ENCODE measurements at regions not wholly inside any gene's neighbourhood (a gene's known extent, or its start where the extent isn't known, plus 50 kb on each side); places are given as distances from the start of the nearest gene placed in this dataset.

DNA sequence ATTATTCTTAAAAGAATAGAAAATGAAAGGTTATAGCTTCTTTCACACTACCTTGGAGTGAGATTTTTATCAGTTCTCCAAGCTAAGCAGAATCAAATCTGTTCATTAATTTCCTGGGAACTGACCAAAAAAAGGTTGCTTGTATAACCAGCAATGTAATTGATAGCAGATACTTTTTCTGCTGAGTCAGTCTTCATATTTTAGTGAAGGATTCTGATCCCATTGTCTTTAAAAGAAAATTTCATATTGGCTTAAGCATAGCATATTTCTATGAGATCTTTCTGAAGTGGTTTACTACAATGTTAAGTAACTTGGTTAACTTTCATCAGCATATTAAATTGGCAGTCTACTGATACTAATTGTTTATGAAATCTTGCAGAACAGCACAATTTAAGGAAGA, 338.0 kb downstream of the TMX3 start:
- no peak overlapping the region for H3K27ac ChIP-seq
- no peaks in the 10 kb centered on the region for H3K4me1 ChIP-seq
- no peaks in the 10 kb centered on the region for H3K36me3 ChIP-seq
- no peaks in the 10 kb centered on the region for H3K9me3 ChIP-seq
- no peak overlapping the region for H3K4me3 ChIP-seq
- intact Hi-C loops (cut with DNase I): no loop called here
- no peak for ATAC-seq
- no peak for DNase-seq
- no peaks in the 10 kb centered on the region for H3K27me3 ChIP-seq
- TF ChIP-seq, protein P1, sequence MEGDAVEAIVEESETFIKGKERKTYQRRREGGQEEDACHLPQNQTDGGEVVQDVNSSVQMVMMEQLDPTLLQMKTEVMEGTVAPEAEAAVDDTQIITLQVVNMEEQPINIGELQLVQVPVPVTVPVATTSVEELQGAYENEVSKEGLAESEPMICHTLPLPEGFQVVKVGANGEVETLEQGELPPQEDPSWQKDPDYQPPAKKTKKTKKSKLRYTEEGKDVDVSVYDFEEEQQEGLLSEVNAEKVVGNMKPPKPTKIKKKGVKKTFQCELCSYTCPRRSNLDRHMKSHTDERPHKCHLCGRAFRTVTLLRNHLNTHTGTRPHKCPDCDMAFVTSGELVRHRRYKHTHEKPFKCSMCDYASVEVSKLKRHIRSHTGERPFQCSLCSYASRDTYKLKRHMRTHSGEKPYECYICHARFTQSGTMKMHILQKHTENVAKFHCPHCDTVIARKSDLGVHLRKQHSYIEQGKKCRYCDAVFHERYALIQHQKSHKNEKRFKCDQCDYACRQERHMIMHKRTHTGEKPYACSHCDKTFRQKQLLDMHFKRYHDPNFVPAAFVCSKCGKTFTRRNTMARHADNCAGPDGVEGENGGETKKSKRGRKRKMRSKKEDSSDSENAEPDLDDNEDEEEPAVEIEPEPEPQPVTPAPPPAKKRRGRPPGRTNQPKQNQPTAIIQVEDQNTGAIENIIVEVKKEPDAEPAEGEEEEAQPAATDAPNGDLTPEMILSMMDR (IDR thresholded peaks at IDR 0.05): no peak

GRCh38 chr18:68362907-68363306, 352.0 kb downstream of the TMX3 start:
- H3K9me3 ChIP-seq: peaks cover 0 to 15% of the 10 kb centered on the region in 2 donors
- ATAC-seq (no peak), DNase-seq (peak in 1 of 4 donors; percentile 60)
- TF ChIP-seq, protein P1 (IDR thresholded peaks at IDR 0.05): no peak
- intact Hi-C loops (cut with DNase I): no loop called here
- H3K27ac ChIP-seq: no peak overlapping the region
- H3K4me3 ChIP-seq: no peak overlapping the region
- H3K36me3 ChIP-seq: no peaks in the 10 kb centered on the region
- H3K27me3 ChIP-seq: no peaks in the 10 kb centered on the region
- H3K4me1 ChIP-seq: no peaks in the 10 kb centered on the region

DNA sequence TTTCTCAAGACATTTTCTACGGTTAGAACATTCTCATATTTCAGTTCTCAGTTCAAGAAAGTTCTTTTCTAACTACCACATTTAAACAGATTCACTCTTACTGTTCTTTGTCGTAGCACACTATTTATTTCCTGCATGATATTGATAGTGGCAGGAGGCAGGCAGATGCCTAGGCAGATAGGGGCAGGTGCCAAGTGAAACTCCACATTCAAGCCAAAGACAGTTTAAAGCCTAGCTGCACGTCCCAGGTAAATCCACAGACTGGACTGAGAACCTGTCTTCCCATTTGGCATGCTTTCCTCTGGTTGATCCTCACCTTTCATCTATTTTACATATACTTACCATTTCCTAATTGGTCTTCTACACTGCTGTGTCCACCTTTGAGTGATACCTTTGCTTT, 359.3 kb downstream of the TMX3 start:
- DNase-seq: no peak
- Histone ChIP-seq H3K4me3 (no peak overlapping the region), H3K9me3 (peaks cover 0 to 43% of the 10 kb centered on the region in 2 donors), H3K4me1 (no peaks in the 10 kb centered on the region), H3K27me3 (no peaks in the 10 kb centered on the region), H3K36me3 (no peaks in the 10 kb centered on the region), H3K27ac (no peak overlapping the region)
- no peak for ATAC-seq
- intact Hi-C loops (cut with DNase I): no loop called here
- TF ChIP-seq, protein P1 (IDR thresholded peaks at IDR 0.05): no peak

- no peak overlapping the region for H3K4me3 ChIP-seq
- H3K9me3 ChIP-seq: peaks cover 0 to 41% of the 10 kb centered on the region in 2 donors
- H3K27me3 ChIP-seq: no peaks in the 10 kb centered on the region
- ATAC-seq (no peak), DNase-seq (no peak)
- no peaks in the 10 kb centered on the region for H3K4me1 ChIP-seq
- no peak overlapping the region for H3K27ac ChIP-seq
- TF ChIP-seq, protein P1 (IDR thresholded peaks at IDR 0.05): no peak
- intact Hi-C loops (cut with DNase I): no loop called here
- no peaks in the 10 kb centered on the region for H3K36me3 ChIP-seq
Measured at GRCh38 chr18:68354176-68354575, 360.7 kb downstream of the TMX3 start.

DNA sequence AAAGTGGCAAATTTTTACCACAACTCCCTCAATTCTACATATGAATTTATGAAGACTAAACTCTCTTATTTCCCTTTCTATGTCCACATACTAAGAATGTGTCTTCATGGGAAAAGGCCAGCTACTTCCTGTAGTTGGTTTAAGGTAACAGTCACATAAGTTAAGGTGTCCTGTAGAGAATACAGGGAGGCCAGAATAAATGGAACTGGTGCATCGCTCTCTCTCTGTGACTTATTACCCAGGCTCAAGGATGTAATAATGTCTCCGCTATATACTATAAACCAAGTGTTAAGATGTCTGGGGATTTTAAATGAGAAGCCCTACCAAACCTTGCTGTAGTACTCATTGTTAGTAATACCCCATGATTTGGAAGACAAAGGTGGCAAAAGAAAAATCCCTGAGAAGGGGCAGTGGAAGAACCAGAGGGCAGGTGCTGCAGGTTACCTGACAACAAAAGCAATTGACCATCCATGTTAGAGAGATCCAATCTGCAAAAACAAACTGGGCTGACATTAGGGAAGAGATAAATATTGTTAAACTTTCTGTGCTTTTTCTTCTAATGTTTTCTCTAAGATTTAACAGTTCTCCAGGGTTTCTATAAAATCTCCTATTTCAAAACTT, 372.8 kb downstream of the TMX3 start:
- intact Hi-C loops (cut with DNase I): no loop called here
- DNase-seq: no peak
- Histone ChIP-seq H3K4me1 (no peaks in the 10 kb centered on the region), H3K27ac (no peak overlapping the region), H3K9me3 (no peaks in the 10 kb centered on the region), H3K4me3 (no peak overlapping the region), H3K27me3 (no peaks in the 10 kb centered on the region), H3K36me3 (no peaks in the 10 kb centered on the region)
- no peak for ATAC-seq
- TF ChIP-seq, protein P1 (IDR thresholded peaks at IDR 0.05): no peak

All from left lung (tissue), 4 donors.